Gastroesophageal sphincter (tissue), 4 donors: ENCODE measurements at regions not wholly inside any gene's neighbourhood (a gene's known extent, or its start where the extent isn't known, plus 50 kb on each side); places are given as distances from the start of the nearest gene placed in this dataset.

ENCODE experiments used
- ATAC-seq: fragments of 150-250 bp; one replicate; pipeline ENCODE4 v1.9.1; 2016; ENCODE audit warnings: mild to moderate bottlenecking, moderate library complexity
- H3K27ac ChIP-seq, 4 donors: fragments of 200-600 bp; sonication (generic) in 3 of 4; 1 replicate in 3 of 4; 2 replicates in 1 of 4; pipeline ENCODE4 v1.5.1; 2016 to 2019
- H3K27me3 ChIP-seq: fragments of 200-600 bp; sonication (generic); one replicate; pipeline ENCODE4 v1.5.1; 2019
- H3K36me3 ChIP-seq, 2 donors: fragments of 200-600 bp; sonication (generic); one replicate each; pipeline ENCODE4 v1.5.1; 2019; ENCODE audit warnings: control low read depth in 1 of 2
- H3K4me1 ChIP-seq, 3 donors: fragments of 200-600 bp; sonication (generic); 1 replicate in 2 of 3; 2 replicates in 1 of 3; pipeline ENCODE4 v1.5.1; 2016 to 2019; ENCODE audit warnings: control low read depth in 2 of 3
- H3K4me3 ChIP-seq, 2 donors: fragments of 200-600 bp; sonication (generic); one replicate each; pipeline ENCODE4 v1.5.1; 2019; ENCODE audit warnings: mild to moderate bottlenecking in 1 of 2, moderate library complexity in 1 of 2
- H3K9me3 ChIP-seq, 3 donors: fragments of 200-600 bp; sonication (generic); one replicate each; pipeline ENCODE4 v1.5.1; 2017 to 2019; ENCODE audit warnings: control low read depth in 2 of 3
- CTCF ChIP-seq, 4 experiments: fragments of 200-600 bp in 2 of 4; fragments of 450-650 bp in 2 of 4; sonication (generic) in 1 of 4; IDR thresholded peaks; one replicate each; pipeline ENCODE4 v1.5.1; 2017 to 2019; ENCODE audit warnings: antibody characterized with exemption in 4 of 4, mild to moderate bottlenecking in 2 of 4, moderate library complexity in 2 of 4
- EP300 ChIP-seq: sonication (generic); formaldehyde crosslinking; IDR thresholded peaks from one replicate; pipeline ENCODE4 v1.6.1; 2017; ENCODE audit warnings: antibody characterized with exemption, mild to moderate bottlenecking
- POLR2A ChIP-seq, 2 donors: fragments of 450-650 bp; IDR thresholded peaks; one replicate each; pipeline ENCODE4 v1.6.1; 2017; ENCODE audit warnings: antibody characterized with exemption in 2 of 2, mild to moderate bottlenecking in 2 of 2, moderate library complexity in 1 of 2
- POLR2AphosphoS5 ChIP-seq: sonication (generic); formaldehyde crosslinking; IDR thresholded peaks from one replicate; pipeline ENCODE4 v1.6.1; 2017; ENCODE audit warnings: antibody characterized with exemption
- WGBS, 2 donors: methylation state at CpG; one replicate each; pipeline ENCODE4 v1.1.5; 2018; ENCODE audit warnings: low coverage in 1 of 2; 5-methylcytosine and 5-hydroxymethylcytosine counted together

GRCh38 chr5:1963941-1964451 is 81.3 kb upstream of the IRX4 start:
- ATAC-seq: no peak
- WGBS, 2 donors: 100% methylated on average over 2 of the region's 14 CpGs; no CpG with 5 or more reads in 1 of the 2 donors
- Histone ChIP-seq H3K9me3 (no peaks in the 10 kb centered on the region), H3K4me3 (no peak overlapping the region), H3K27ac (no peak overlapping the region), H3K27me3 (no peaks in the 10 kb centered on the region), H3K4me1 (no peaks in the 10 kb centered on the region), H3K36me3 (no peaks in the 10 kb centered on the region)
- TF ChIP-seq EP300 (no peak), CTCF (IDR thresholded peaks at IDR 0.05) (no peak), POLR2A (IDR thresholded peaks at IDR 0.05) (no peak), POLR2AphosphoS5 (no peak)

- Histone ChIP-seq H3K27ac (no peak overlapping the region), H3K36me3 (peaks cover 0 to 4% of the 10 kb centered on the region in 2 donors), H3K4me3 (no peak overlapping the region), H3K4me1 (no peaks in the 10 kb centered on the region), H3K27me3 (no peaks in the 10 kb centered on the region), H3K9me3 (no peaks in the 10 kb centered on the region)
- WGBS, 2 donors: 85 to 88% methylated on average over 7 to 9 of the region's 12 CpGs
- no peak for ATAC-seq
- no peak for TF ChIP-seq POLR2AphosphoS5
- no peak for TF ChIP-seq POLR2A (IDR thresholded peaks at IDR 0.05)
- no peak for TF ChIP-seq EP300
- TF ChIP-seq CTCF (IDR thresholded peaks at IDR 0.05): no peak
Measured at GRCh38 chr5:1963358-1963757, 80.6 kb upstream of the IRX4 start.

- 73 to 81% methylated on average over 10 to 11 of the region's 13 CpGs for WGBS, 2 donors
- no peak for ATAC-seq
- Histone ChIP-seq H3K9me3 (no peaks in the 10 kb centered on the region), H3K36me3 (peaks cover 0 to 9% of the 10 kb centered on the region in 2 donors), H3K27ac (no peak overlapping the region), H3K4me1 (no peaks in the 10 kb centered on the region), H3K4me3 (no peak overlapping the region), H3K27me3 (no peaks in the 10 kb centered on the region)
- TF ChIP-seq CTCF (IDR thresholded peaks at IDR 0.05) (no peak), POLR2A (IDR thresholded peaks at IDR 0.05) (no peak), POLR2AphosphoS5 (no peak), EP300 (no peak)
Measured at GRCh38 chr5:1962619-1963355, 80.1 kb upstream of the IRX4 start.

- whole genome bisulfite sequencing, 2 donors: 69 to 76% methylated on average over 9 to 15 of the region's 25 CpGs
- TF ChIP-seq EP300: no peak
- TF ChIP-seq POLR2A (IDR thresholded peaks at IDR 0.05): no peak
- no peak for TF ChIP-seq POLR2AphosphoS5
- TF ChIP-seq CTCF (IDR thresholded peaks at IDR 0.05): no peak
- Histone ChIP-seq H3K4me1 (no peaks in the 10 kb centered on the region), H3K9me3 (no peaks in the 10 kb centered on the region), H3K27ac (no peak overlapping the region), H3K27me3 (no peaks in the 10 kb centered on the region), H3K36me3 (peaks cover 0 to 9% of the 10 kb centered on the region in 2 donors), H3K4me3 (no peak overlapping the region)
- ATAC-seq: no peak
Measured at GRCh38 chr5:1961952-1962595, 79.3 kb upstream of the IRX4 start.
